ENCODE measurements at regions not wholly inside any gene's neighbourhood (a gene's known extent, or its start where the extent isn't known, plus 50 kb on each side); places are given as distances from the start of the nearest gene placed in this dataset.

DNA sequence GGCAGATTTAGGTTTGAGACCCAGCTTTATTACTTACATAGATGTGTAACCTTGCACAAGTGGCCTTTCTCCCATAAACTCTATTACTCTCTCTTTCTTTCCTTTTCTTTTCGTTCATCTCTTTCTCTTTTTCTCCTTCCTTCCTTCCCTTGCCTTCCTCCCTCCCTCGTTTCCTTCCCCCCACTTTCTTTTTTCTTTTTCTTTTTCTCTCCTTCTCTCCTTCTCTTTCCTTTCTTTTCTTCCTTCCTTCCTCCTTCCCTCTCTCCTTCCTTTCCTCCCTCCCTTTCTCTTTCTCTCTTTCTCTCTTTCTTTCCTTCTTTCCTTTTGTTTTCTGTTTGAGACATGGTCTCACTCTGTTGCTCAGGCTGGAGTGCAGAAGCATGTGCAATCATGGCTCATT lies 526.4 kb upstream of the CXorf51A start:
- Histone ChIP-seq H3K9me3 (ENCODE audit: control insufficient read depth, insufficient read depth, low read length) (peaks cover 2% of the 10 kb centered on the region; the same call in 1 of the 2 replicates), H4K8ac (ENCODE audit: low read depth in 2 of 2, low read length in 2 of 2) (no peak overlapping the region), H4K20me1 (ENCODE audit: insufficient read depth, low read length) (no peaks in the 10 kb centered on the region), H3K23ac (ENCODE audit: low read depth, low read length) (no peak overlapping the region), H3K14ac (replicated peaks; ENCODE audit: low read depth, low read length) (no peak overlapping the region), H3K4me2 (ENCODE audit: low read depth, low read length) (no peak overlapping the region), H3K4me3 (ENCODE audit: insufficient read depth, low read depth, low read length) (no peak overlapping the region), H4K91ac (ENCODE audit: insufficient read depth, low read depth, low read length) (no peak overlapping the region), H2AK5ac (ENCODE audit: low read depth, low read length) (no peak overlapping the region), H3K4me1 (ENCODE audit: control insufficient read depth, insufficient read depth, low read length) (no peaks in the 10 kb centered on the region), H3K9me1 (ENCODE audit: insufficient read depth, low read length) (no peaks in the 10 kb centered on the region), H3K9ac (ENCODE audit: low read depth, low read length) (no peak overlapping the region), H3K18ac (ENCODE audit: low read depth, low read length) (no peak overlapping the region), H3K36me3 (ENCODE audit: control insufficient read depth, insufficient read depth, low read length) (no peaks in the 10 kb centered on the region), H3K27me3 (ENCODE audit: control insufficient read depth, insufficient read depth, low read length) (no peaks in the 10 kb centered on the region), H2BK5ac (ENCODE audit: low read depth, low read length, poor library complexity, severe bottlenecking) (no peak overlapping the region), H3K4ac (ENCODE audit: low read depth, low read length) (no peak overlapping the region), H3K79me1 (ENCODE audit: low read depth in 1 of 2, low read length in 2 of 2) (no peaks in the 10 kb centered on the region), H4K5ac (ENCODE audit: low read depth, low read length) (no peak overlapping the region), H3K27ac (ENCODE audit: insufficient read depth, low read length) (no peak overlapping the region), H2AK9ac (replicated peaks; ENCODE audit: low read depth, low read length, poor library complexity) (no peak overlapping the region), H2BK20ac (ENCODE audit: low read depth, low read length) (no peak overlapping the region), H2BK15ac (ENCODE audit: low read depth, low read length) (no peak overlapping the region), H2AFZ (replicated peaks; ENCODE audit: low read length, poor library complexity) (no peak overlapping the region), H3K56ac (ENCODE audit: extremely low read depth, insufficient read depth, low read length) (no peak overlapping the region), H2BK120ac (ENCODE audit: low read depth, low read length) (no peak overlapping the region)
- TF ChIP-seq, protein P1, sequence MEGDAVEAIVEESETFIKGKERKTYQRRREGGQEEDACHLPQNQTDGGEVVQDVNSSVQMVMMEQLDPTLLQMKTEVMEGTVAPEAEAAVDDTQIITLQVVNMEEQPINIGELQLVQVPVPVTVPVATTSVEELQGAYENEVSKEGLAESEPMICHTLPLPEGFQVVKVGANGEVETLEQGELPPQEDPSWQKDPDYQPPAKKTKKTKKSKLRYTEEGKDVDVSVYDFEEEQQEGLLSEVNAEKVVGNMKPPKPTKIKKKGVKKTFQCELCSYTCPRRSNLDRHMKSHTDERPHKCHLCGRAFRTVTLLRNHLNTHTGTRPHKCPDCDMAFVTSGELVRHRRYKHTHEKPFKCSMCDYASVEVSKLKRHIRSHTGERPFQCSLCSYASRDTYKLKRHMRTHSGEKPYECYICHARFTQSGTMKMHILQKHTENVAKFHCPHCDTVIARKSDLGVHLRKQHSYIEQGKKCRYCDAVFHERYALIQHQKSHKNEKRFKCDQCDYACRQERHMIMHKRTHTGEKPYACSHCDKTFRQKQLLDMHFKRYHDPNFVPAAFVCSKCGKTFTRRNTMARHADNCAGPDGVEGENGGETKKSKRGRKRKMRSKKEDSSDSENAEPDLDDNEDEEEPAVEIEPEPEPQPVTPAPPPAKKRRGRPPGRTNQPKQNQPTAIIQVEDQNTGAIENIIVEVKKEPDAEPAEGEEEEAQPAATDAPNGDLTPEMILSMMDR (conservative IDR thresholded peaks at IDR 0.05; ENCODE audit: low read depth, low read length), result no peak
- TF ChIP-seq, protein P2, sequence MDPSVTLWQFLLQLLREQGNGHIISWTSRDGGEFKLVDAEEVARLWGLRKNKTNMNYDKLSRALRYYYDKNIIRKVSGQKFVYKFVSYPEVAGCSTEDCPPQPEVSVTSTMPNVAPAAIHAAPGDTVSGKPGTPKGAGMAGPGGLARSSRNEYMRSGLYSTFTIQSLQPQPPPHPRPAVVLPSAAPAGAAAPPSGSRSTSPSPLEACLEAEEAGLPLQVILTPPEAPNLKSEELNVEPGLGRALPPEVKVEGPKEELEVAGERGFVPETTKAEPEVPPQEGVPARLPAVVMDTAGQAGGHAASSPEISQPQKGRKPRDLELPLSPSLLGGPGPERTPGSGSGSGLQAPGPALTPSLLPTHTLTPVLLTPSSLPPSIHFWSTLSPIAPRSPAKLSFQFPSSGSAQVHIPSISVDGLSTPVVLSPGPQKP (IDR thresholded peaks at IDR 0.05; ENCODE audit: borderline replicate concordance, low read depth, low read length), result no peak
- TF ChIP-seq RFX5 (IDR thresholded peaks at IDR 0.05; ENCODE audit: low read depth, low read length), result no peak
- no peak for TF ChIP-seq RAD21 (IDR thresholded peaks at IDR 0.05; ENCODE audit: low read length)
- no peak for TF ChIP-seq NFE2L2 (IDR thresholded peaks at IDR 0.05; ENCODE audit: low read depth, low read length)
- no peak for TF ChIP-seq RCOR1 (IDR thresholded peaks at IDR 0.05; ENCODE audit: insufficient replicate concordance, low read length)
- no peak for TF ChIP-seq CEBPB (IDR thresholded peaks at IDR 0.05; ENCODE audit: low read depth, low read length)
- no peak for TF ChIP-seq CHD1 (IDR thresholded peaks at IDR 0.05; ENCODE audit: low read depth, low read length)
- TF ChIP-seq SMC3 (IDR thresholded peaks at IDR 0.05; ENCODE audit: low read depth, low read length), result no peak
- no peak for TF ChIP-seq POLR2A (IDR thresholded peaks at IDR 0.05; ENCODE audit: low read depth, low read length)
- TF ChIP-seq MXI1 (IDR thresholded peaks at IDR 0.05; ENCODE audit: borderline replicate concordance, low read depth, low read length), result no peak
- in situ Hi-C loops (cut with MboI; ENCODE audit: low sequenced_read_pairs), result no loop called here
- DNase-seq (no peak), ATAC-seq (ENCODE audit: low read depth) (no peak)
- POLR2A ChIA-PET (ENCODE audit: unreplicated experiment), result no interaction called here
- no TSS peak for BruUV-seq (replicated peaks)
- CTCF ChIA-PET, result no interaction called here
- intact Hi-C loops (cut with micrococcal nuclease), result no loop called here
- 14% methylated on average over 2 of the region's 2 CpGs; no CpG with 5 or more reads in 1 of the 2 experiments for WGBS, 2 experiments (ENCODE audit: extremely low coverage in 2 of 2, insufficient read length in 1 of 2)
- dilution Hi-C loops (cut with HindIII; ENCODE audit: low sequenced_read_pairs, unreplicated experiment), result no loop called here
